ENCODE measurements at regions not wholly inside any gene's neighbourhood (a gene's known extent, or its start where the extent isn't known, plus 50 kb on each side); places are given as distances from the start of the nearest gene placed in this dataset.

- Histone ChIP-seq H3K4me3 (no peak overlapping the region), H3K36me3 (ENCODE audit: control insufficient read depth in 2 of 2, insufficient read depth in 2 of 2, low read length in 1 of 2) (no peaks in the 10 kb centered on the region), H3K79me2 (ENCODE audit: control insufficient read depth, insufficient read depth, low read length) (no peaks in the 10 kb centered on the region), H3K4me2 (ENCODE audit: control insufficient read depth, insufficient read depth) (no peak overlapping the region), H2AFZ (ENCODE audit: control insufficient read depth, low read depth, low read length) (no peak overlapping the region), H3K9ac (ENCODE audit: control insufficient read depth, insufficient read depth, low read length) (no peak overlapping the region), H4K20me1 (ENCODE audit: control insufficient read depth, insufficient read depth) (no peaks in the 10 kb centered on the region), H3K4me1 (ENCODE audit: control insufficient read depth, insufficient read depth, low read length) (no peaks in the 10 kb centered on the region), H3K27ac (ENCODE audit: control insufficient read depth, insufficient read depth) (no peak overlapping the region), H3K9me3 (replicated peaks; ENCODE audit: control insufficient read depth, insufficient read depth, low read length) (no peaks in the 10 kb centered on the region), H3K27me3 (replicated peaks in 1 of 2; ENCODE audit: control insufficient read depth in 2 of 2, insufficient read depth in 2 of 2, low read length in 1 of 2) (no peaks in the 10 kb centered on the region; a peak in 1 of 4 replicates)
- no peak for TF ChIP-seq BHLHE40 (IDR thresholded peaks at IDR 0.05; ENCODE audit: borderline replicate concordance in 1 of 2, low read depth in 2 of 2, low read length in 1 of 2)
- TF ChIP-seq EGR1 (IDR thresholded peaks at IDR 0.05; ENCODE audit: borderline replicate concordance in 1 of 2, low read depth in 2 of 2, low read length in 2 of 2) = no peak
- TF ChIP-seq PBX3 (IDR thresholded peaks at IDR 0.05; ENCODE audit: insufficient replicate concordance, low read depth, low read length) = no peak
- no peak for FAIRE-seq
- in situ Hi-C loops (cut with MboI) = no loop called here
- SMC1A ChIA-PET (ENCODE audit: uncharacterized antibody, unreplicated experiment) = no interaction called here
- no peak for ATAC-seq
- intact Hi-C loops (cut with micrococcal nuclease; ENCODE audit: unreplicated experiment) = no loop called here
- RAD21 ChIA-PET (ENCODE audit: unreplicated experiment) = no interaction called here
- POLR2A ChIA-PET = no interaction called here
- BruUV-seq (replicated peaks) = no TSS peak
- 16% methylated on average over 3 of the region's 3 CpGs for WGBS (ENCODE audit: insufficient coverage, insufficient replicate concordance, low lambda C conversion rate, missing lambda C conversion rate)
- CTCF ChIA-PET = interaction anchor here (1.4 kb wide), 1 partner anchor 31 kb away, joined by 3 read pairs; no protein-coding TSS in a partner anchor
- DNase-seq (ENCODE audit: low read depth, low spot score) = no peak
Observed at GRCh38 chr12:13462450-13462849, 265.9 kb downstream of the EMP1 start.

GRCh38 chr12:13455778-13456144, 259.2 kb downstream of the EMP1 start:
- no peaks in the 10 kb centered on the region for H3K27me3 ChIP-seq (replicated peaks in 1 of 2; ENCODE audit: control insufficient read depth in 2 of 2, insufficient read depth in 2 of 2, low read length in 1 of 2)
- ChIA-PET CTCF (no interaction called here), SMC1A (ENCODE audit: uncharacterized antibody, unreplicated experiment) (no interaction called here), POLR2A (no interaction called here), RAD21 (ENCODE audit: unreplicated experiment) (no interaction called here)
- H3K79me2 ChIP-seq (ENCODE audit: control insufficient read depth, insufficient read depth, low read length) = no peaks in the 10 kb centered on the region
- TF ChIP-seq STAT3 (IDR thresholded peaks at IDR 0.05; ENCODE audit: low read depth, low read length) (no peak), EED (IDR thresholded peaks at IDR 0.05; ENCODE audit: low read depth) (no peak), E2F4 (IDR thresholded peaks at IDR 0.05; ENCODE audit: low read depth, low read length) (no peak), RUNX3 (IDR thresholded peaks at IDR 0.05; ENCODE audit: low read length) (no peak), SRF (IDR thresholded peaks at IDR 0.05; ENCODE audit: low read depth in 2 of 2, low read length in 2 of 2) (no peak), MAX (IDR thresholded peaks at IDR 0.05; ENCODE audit: low read depth, low read length) (no peak), ETV6 (conservative IDR thresholded peaks at IDR 0.05 in 1 of 2, IDR thresholded peaks at IDR 0.05 in 1 of 2; ENCODE audit: borderline replicate concordance in 1 of 2, low read depth in 1 of 2) (no peak), NR2F1 (conservative IDR thresholded peaks at IDR 0.05) (no peak), NFYA (IDR thresholded peaks at IDR 0.05; ENCODE audit: borderline replicate concordance, low read depth, low read length) (no peak)
- no peaks in the 10 kb centered on the region for H3K4me1 ChIP-seq (ENCODE audit: control insufficient read depth, insufficient read depth, low read length)
- no peak overlapping the region for H3K4me3 ChIP-seq
- DNase-seq (ENCODE audit: low read depth, low spot score) (no peak), ATAC-seq (peak; percentile 42; the same call in 2 of the 3 replicates), FAIRE-seq (no peak)
- H3K9me3 ChIP-seq (replicated peaks; ENCODE audit: control insufficient read depth, insufficient read depth, low read length) = no peaks in the 10 kb centered on the region
- no TSS peak for BruUV-seq (replicated peaks)
- H3K9ac ChIP-seq (ENCODE audit: control insufficient read depth, insufficient read depth, low read length) = no peak overlapping the region
- 36% methylated on average over 5 of the region's 5 CpGs for WGBS (ENCODE audit: insufficient coverage, insufficient replicate concordance, low lambda C conversion rate, missing lambda C conversion rate)
- in situ Hi-C loops (cut with MboI) = no loop called here
- no peak overlapping the region for H3K4me2 ChIP-seq (ENCODE audit: control insufficient read depth, insufficient read depth)
- H2AFZ ChIP-seq (ENCODE audit: control insufficient read depth, low read depth, low read length) = no peak overlapping the region
- H4K20me1 ChIP-seq (ENCODE audit: control insufficient read depth, insufficient read depth) = no peaks in the 10 kb centered on the region
- H3K27ac ChIP-seq (ENCODE audit: control insufficient read depth, insufficient read depth) = no peak overlapping the region
- H3K36me3 ChIP-seq (ENCODE audit: control insufficient read depth in 2 of 2, insufficient read depth in 2 of 2, low read length in 1 of 2) = no peaks in the 10 kb centered on the region
- intact Hi-C loops (cut with micrococcal nuclease; ENCODE audit: unreplicated experiment) = loop anchor here (2.0 kb wide), 1 partner anchor 17 kb away; no protein-coding TSS in a partner anchor

Measured in GM12878 (cell line).